NCI-H345 treated with DMSO at 0.1 percent for 48 hours (cell line): ENCODE measurements at regions not wholly inside any gene's neighbourhood (a gene's known extent, or its start where the extent isn't known, plus 50 kb on each side); places are given as distances from the start of the nearest gene placed in this dataset.

ENCODE experiments used
- DNase-seq: peaks from one replicate; lab custom pipeline; 2025; ENCODE audit not compliant: unreplicated experiment; lab: John Stamatoyannopoulos, UW

DNA sequence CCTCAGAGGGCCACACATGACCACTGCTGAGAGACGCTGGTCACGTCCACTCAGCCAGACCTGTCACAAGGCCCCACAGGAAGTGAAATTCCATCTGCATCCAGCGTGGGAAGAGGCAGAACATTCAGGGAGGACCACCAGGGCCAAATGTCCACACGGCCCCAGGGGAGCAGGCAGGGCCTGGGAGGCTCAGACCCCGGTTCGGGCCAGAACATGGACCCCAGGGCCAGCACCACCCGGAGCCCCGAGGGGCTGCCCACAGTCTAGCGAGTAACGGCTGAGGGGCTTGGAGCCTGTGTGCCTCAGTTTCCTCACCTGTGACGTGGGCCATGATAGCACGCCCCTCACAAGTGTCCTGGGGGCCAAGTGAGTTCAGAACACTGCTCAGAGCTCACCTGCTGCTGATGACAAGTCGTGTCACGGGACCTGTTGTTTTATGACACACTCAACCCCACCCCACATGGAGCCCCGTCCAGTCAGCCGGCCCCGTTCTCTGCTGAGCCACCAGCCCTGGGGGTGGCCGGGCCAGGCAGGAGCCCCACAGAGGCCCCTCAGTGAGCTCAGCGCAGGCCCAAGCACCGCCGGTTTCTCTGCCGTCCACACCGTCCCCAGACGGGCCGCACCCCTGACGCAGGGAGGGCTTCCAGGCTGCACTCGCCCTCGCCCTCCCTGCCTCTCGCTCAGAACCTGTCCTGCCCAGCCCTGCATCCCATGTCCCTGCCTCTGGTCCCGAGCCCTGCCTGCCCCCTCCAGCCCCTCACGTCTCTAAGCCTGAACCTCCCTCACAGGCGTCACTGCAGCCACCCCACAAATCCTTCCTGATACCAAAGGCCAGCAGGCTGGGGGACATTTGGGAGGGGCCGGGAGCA, 79.5 kb upstream of the GALNT9 start:
- no peak for DNase-seq

- no peak for DNase-seq
Measured at GRCh38 chr12:132407992-132408391, 78.6 kb upstream of the GALNT9 start.

DNA sequence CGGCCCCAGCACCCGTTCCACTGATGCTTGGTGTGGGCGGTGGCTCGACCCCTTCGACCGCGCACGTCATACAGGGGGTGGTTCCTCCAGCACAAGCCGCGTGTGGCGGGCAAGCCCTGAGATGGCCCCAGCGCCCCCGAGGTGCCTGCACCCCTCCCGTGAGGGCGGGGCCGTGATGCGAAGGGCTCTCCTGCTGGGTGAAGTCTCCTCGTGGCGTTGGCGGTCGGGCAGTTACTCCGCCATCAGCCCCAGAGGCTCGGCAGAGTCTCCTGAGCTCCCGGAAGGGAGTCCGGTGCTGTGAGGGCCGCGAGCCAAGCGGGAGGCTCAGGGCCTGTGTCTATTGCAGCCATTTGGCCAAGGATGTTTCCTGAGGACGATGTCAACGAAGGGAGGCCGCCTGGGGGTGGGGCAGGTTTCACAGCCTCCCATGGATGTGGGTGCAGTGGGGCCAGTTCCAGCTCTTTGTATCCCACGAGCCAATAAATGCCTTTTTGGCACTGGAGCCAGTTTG, 78.1 kb upstream of the GALNT9 start:
- DNase-seq: no peak

DNA sequence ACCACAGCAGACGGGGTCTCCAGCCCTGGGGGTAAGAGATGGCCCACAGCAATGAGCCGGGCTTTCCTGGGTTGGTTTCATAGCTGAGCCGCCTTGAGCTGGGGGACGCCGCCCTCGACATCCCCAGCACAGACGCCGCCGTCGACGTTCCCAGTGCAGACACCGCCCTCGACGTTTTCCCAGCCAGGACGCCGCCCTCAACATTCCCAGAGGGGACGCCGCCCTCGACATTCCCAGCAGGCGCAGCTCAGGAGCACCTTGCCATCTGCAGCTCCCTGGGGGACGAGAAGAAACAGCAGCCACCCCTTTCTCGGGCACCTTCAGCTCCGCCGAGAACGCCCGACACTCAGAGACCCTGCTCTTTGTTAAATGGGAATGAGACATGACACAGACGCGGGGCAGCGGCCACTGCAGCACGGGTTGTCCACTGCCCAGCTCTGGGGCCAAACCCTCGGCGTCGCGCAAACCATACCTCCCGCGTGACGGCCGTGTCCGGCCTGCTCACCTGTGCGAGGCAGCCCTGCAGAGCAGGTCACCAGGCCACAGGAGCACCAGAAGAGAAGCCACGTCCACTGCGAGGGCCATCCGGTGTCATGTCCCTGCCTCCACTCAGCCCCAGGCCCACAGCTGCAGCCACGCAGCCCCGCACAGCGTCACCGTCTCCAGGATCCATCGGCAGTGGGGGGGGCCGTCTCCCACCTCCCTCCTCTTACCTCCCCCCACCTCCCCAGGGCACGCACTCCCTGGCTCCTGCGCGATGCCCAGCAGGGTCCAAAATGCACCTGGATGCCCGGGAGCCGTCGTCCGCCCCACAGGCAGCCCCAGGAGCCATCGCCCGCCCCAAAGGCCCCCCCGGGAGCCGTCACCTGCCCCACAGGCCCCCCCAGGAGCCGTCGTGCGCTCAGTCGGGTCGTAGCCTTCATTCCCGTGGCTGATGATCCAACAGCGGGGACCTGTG, 77.4 kb upstream of the GALNT9 start:
- no peak for DNase-seq

DNA sequence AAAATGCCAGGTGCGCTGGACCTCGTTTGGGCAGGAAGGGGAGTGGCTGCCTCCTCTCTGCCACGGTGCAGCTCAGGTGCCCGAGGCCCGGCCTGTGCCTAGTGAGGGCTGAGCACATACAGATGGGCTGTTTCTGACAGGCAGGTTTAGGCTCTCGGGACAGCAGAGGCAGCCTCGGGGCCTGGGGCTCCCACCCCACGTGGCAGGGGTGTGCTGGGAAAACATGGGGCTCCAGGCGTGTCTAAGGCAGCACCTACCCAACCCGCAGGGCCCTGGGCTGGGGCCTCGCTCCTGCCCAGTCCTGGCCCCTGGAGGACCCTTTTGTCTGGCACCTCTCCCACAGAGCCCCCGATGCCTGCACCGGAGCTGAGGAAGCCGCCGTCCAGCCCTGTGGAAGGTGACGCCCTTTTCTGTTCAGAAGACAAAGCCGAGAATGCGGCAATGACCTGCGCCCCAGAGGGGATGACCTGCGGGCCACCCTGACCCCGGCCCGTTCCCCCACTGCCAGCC, 76.4 kb upstream of the GALNT9 start:
- no peak for DNase-seq

- DNase-seq: no peak
Measured at GRCh38 chr12:132404951-132405741, 75.8 kb upstream of the GALNT9 start.

- DNase-seq: no peak
Measured at GRCh38 chr12:132404435-132404855, 75.1 kb upstream of the GALNT9 start.

DNA sequence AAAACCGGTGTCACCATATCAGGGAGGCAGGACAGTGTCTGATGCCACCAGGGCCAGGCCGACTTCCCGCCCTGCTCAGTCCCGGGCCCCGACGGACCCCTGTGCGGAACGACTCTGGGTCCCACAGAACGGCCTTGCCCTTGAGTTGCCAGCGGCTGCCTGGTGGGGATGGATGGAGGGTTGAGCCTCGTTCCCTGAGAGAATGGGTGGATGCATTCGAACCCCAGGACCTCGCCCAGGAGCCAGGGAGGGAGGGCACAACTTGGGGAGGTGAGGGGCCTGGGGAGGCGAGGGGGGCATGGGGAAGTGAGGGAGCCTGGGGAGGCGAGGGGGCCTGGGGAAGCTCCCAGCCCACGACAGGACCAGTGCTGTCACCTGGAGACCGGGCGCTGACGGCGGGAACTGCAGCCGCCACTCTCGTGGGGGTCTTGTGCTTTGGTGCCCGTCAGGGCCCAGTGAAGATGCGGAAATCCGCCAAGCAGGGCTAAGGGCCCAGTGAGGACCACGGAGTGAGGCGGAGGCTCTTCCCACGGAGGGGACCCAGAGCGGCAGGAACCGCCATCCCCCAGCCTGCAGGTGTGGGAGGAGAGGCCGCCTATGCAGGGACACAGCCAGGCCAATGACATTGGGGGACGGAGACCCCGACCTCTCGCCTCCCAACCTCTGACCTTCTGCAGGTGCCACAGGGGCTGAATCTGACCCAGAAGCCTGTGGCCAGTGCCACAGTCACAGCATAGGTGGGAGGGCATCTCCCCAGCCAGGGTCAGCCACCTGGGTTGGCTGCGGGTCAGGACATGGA, 74.4 kb upstream of the GALNT9 start:
- no peak for DNase-seq

GRCh38 chr12:132402831-132403416, 73.5 kb upstream of the GALNT9 start:
- DNase-seq: no peak

GRCh38 chr12:132401982-132402381, 72.6 kb upstream of the GALNT9 start:
- DNase-seq: no peak

- DNase-seq: no peak
Measured at GRCh38 chr12:132400011-132400641, 70.7 kb upstream of the GALNT9 start.

DNA sequence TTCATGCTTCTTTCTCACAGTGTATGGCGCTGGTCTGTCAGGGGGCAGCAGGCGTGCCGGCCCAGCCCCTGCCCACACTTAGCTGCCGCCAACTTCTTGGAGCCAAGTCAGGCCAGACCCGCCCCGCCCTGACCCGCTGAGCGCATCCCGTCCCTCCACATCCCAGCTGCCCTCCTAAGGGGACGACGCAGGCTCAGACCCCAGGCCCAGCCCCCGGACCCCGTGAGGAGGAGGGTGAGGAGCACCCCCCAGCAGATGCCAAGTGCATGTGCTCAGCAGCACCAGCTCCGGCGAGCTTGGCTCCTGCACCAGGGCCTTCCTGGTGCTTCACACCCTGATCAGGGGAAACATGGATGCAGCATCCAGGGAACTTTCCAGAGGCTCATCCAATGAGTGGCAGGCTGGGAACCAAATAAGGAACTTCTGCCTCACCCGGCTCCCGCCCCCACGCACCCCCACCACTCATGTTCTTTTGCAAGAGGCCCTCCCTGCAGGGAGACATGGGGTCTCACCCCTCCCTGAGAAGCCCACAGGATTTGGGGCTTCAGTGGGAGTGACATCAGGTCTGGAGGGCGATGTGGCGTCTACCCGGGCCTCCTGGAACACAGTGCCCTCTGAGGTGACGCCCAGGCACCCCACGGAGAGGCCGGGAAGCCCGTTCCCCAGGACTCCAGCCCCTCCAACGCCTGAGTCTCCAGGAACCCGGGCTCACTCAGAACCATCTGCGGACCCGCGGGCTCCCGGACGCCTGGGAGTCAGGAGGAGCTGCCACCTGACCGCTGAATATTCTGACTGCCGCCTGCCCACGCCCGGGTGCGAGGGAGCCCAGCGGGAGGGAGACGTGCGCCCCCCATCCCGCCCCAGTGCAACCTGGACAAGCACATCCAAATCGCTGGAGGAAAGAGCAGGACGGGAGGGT, 70.0 kb upstream of the GALNT9 start:
- no peak for DNase-seq

DNA sequence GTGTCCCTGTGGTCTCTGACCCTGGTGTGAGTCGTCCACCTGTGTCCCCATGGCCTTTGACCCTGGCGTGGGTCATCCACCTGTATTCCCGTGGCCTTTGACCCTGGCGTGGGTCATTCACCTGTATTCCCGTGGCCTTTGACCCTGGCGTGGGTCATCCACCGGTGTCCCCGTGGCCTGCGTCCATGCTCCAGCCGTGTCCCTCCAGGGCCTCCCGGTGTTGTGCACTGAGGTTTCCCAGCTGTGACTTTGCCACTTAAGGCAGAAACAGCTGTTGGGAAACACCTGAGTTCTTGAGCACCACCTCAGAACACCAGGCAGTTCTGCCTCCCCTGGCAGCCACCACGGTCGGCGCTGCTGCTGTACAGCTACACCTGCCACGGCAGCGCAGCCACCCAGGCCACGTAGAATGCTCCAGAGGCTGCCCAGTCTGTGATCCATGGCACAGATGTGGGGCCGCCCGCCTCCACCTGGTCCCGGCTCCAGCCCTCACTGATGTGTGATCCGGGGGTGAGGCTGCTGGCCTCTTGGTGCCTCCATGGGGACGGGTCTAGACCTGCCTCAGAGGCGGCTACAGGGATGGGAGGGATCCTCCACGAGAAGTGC, 69.1 kb upstream of the GALNT9 start:
- no peak for DNase-seq

- DNase-seq: no peak
Measured at GRCh38 chr12:132397934-132398385, 68.6 kb upstream of the GALNT9 start.

- peak; percentile 8 for DNase-seq
Measured at GRCh38 chr12:132397152-132397933, 68.0 kb upstream of the GALNT9 start.

- DNase-seq: no peak
Measured at GRCh38 chr12:132396657-132397056, 67.3 kb upstream of the GALNT9 start.

GRCh38 chr12:132395908-132396305, 66.5 kb upstream of the GALNT9 start:
- no peak for DNase-seq
